DOHH2 (cell line): ENCODE measurements at regions not wholly inside any gene's neighbourhood (a gene's known extent, or its start where the extent isn't known, plus 50 kb on each side); places are given as distances from the start of the nearest gene placed in this dataset.

ENCODE experiments used
- H3F3A ChIP-seq: fragments of 200-600 bp; sonication (generic), shearing (Covaris generic); 2 replicates; pipeline ENCODE4 v1.6.0; 2016; ENCODE audit warnings: antibody characterized with exemption, mild to moderate bottlenecking; ENCODE audit not compliant: control insufficient read depth, insufficient read depth
- H3K27ac ChIP-seq: fragments of 200-600 bp; sonication (generic); 2 replicates; pipeline ENCODE4 v1.5.1; 2014; ENCODE audit warnings: low read depth, mild to moderate bottlenecking, low read length, moderate library complexity
- H3K27me3 ChIP-seq: fragments of 200-600 bp; sonication (generic); 2 replicates; pipeline ENCODE4 v1.6.1; 2014; ENCODE audit warnings: mild to moderate bottlenecking, low read length, mixed read lengths; ENCODE audit not compliant: control insufficient read depth
- H3K36me3 ChIP-seq: fragments of 200-600 bp; sonication (generic); 2 replicates; pipeline ENCODE4 v1.6.1; 2014; ENCODE audit warnings: mild to moderate bottlenecking, low read length, moderate library complexity, mixed read lengths; ENCODE audit not compliant: control insufficient read depth
- H3K4me1 ChIP-seq: fragments of 200-600 bp; sonication (generic); 2 replicates; pipeline ENCODE4 v1.6.1; 2014; ENCODE audit warnings: mild to moderate bottlenecking, low read length, mixed read lengths; ENCODE audit not compliant: control insufficient read depth
- H3K4me2 ChIP-seq: fragments of 200-600 bp; sonication (generic); 2 replicates; pipeline ENCODE4 v1.6.0; 2014; ENCODE audit warnings: mild to moderate bottlenecking, low read length, moderate library complexity
- H3K4me3 ChIP-seq: fragments of 200-600 bp; sonication (generic); 2 replicates; pipeline ENCODE4 v1.5.1; 2014; ENCODE audit warnings: mild to moderate bottlenecking, low read length, mixed read lengths
- H3K79me2 ChIP-seq: fragments of 200-600 bp; sonication (generic); 2 replicates; pipeline ENCODE4 v1.6.1; 2014; ENCODE audit warnings: mild to moderate bottlenecking, low read length, mixed read lengths; ENCODE audit not compliant: control insufficient read depth
- H3K9me2 ChIP-seq: fragments of 200-600 bp; sonication (generic); replicated peaks from 2 replicates; pipeline ENCODE4 v1.6.1; 2014; ENCODE audit warnings: mild to moderate bottlenecking, low read length, mixed read lengths; ENCODE audit not compliant: control insufficient read depth
- H3K9me3 ChIP-seq: fragments of 200-600 bp; sonication (generic); 2 replicates; pipeline ENCODE4 v1.6.1; 2014; ENCODE audit warnings: antibody characterized with exemption, low read length, mixed read lengths; ENCODE audit not compliant: control insufficient read depth, insufficient read depth
- H4K20me1 ChIP-seq: fragments of 200-600 bp; sonication (generic); 2 replicates; pipeline ENCODE4 v1.6.0; 2014; ENCODE audit warnings: low read depth, mild to moderate bottlenecking, antibody characterized with exemption, low read length, moderate library complexity; ENCODE audit not compliant: control insufficient read depth, insufficient read depth
- CTCF ChIP-seq: fragments of 200-600 bp; sonication (generic); IDR thresholded peaks from one replicate; pipeline ENCODE4 v1.5.1; 2014; ENCODE audit warnings: antibody characterized with exemption, mild to moderate bottlenecking, low read depth, low read length; ENCODE audit not compliant: poor library complexity, severe bottlenecking
- EZH2phosphoT487 ChIP-seq: fragments of 200-600 bp; sonication (generic); IDR thresholded peaks from 2 replicates; pipeline ENCODE4 v1.6.1; 2017; ENCODE audit warnings: borderline replicate concordance, mild to moderate bottlenecking, antibody characterized with exemption, low read length, moderate library complexity, mixed read lengths

- no peak for TF ChIP-seq EZH2phosphoT487
- no peaks in the 10 kb centered on the region for H3K9me3 ChIP-seq
- H3K4me1 ChIP-seq, result no peaks in the 10 kb centered on the region
- H3K9me2 ChIP-seq, result no peaks in the 10 kb centered on the region
- H3K27ac ChIP-seq, result no peak overlapping the region
- no peaks in the 10 kb centered on the region for H4K20me1 ChIP-seq
- H3K27me3 ChIP-seq, result no peaks in the 10 kb centered on the region
- no peak overlapping the region for H3K4me2 ChIP-seq
- H3K4me3 ChIP-seq, result no peak overlapping the region
- no peaks in the 10 kb centered on the region for H3F3A ChIP-seq
- H3K79me2 ChIP-seq, result no peaks in the 10 kb centered on the region
- no peaks in the 10 kb centered on the region for H3K36me3 ChIP-seq
Measured at GRCh38 chr1:102546251-102546650, 549.5 kb upstream of the OLFM3 start.

GRCh38 chr1:102535829-102536505, 539.2 kb upstream of the OLFM3 start:
- H3K27me3 ChIP-seq, result no peaks in the 10 kb centered on the region
- H3K27ac ChIP-seq, result no peak overlapping the region
- no peaks in the 10 kb centered on the region for H3K36me3 ChIP-seq
- no peak overlapping the region for H3K4me3 ChIP-seq
- no peak overlapping the region for H3K4me2 ChIP-seq
- no peaks in the 10 kb centered on the region for H3K4me1 ChIP-seq
- no peaks in the 10 kb centered on the region for H3K9me2 ChIP-seq
- no peaks in the 10 kb centered on the region for H3K79me2 ChIP-seq
- no peaks in the 10 kb centered on the region for H3K9me3 ChIP-seq
- H4K20me1 ChIP-seq, result no peaks in the 10 kb centered on the region
- no peaks in the 10 kb centered on the region for H3F3A ChIP-seq
- TF ChIP-seq CTCF (no peak), EZH2phosphoT487 (no peak)

- no peaks in the 10 kb centered on the region for H3F3A ChIP-seq
- no peak overlapping the region for H3K4me2 ChIP-seq
- H3K27ac ChIP-seq, result no peak overlapping the region
- H3K9me2 ChIP-seq, result no peaks in the 10 kb centered on the region
- H3K4me1 ChIP-seq, result no peaks in the 10 kb centered on the region
- H3K27me3 ChIP-seq, result no peaks in the 10 kb centered on the region
- no peaks in the 10 kb centered on the region for H4K20me1 ChIP-seq
- H3K79me2 ChIP-seq, result no peaks in the 10 kb centered on the region
- no peak overlapping the region for H3K4me3 ChIP-seq
- TF ChIP-seq CTCF (no peak), EZH2phosphoT487 (no peak)
- no peaks in the 10 kb centered on the region for H3K9me3 ChIP-seq
- H3K36me3 ChIP-seq, result no peaks in the 10 kb centered on the region
Measured at GRCh38 chr1:102531036-102531435, 534.3 kb upstream of the OLFM3 start.

- H3K4me3 ChIP-seq, result no peak overlapping the region
- H3K4me2 ChIP-seq, result no peak overlapping the region
- H3K27ac ChIP-seq, result no peak overlapping the region
- H3K27me3 ChIP-seq, result no peaks in the 10 kb centered on the region
- H3K79me2 ChIP-seq, result no peaks in the 10 kb centered on the region
- no peak for TF ChIP-seq EZH2phosphoT487
- TF ChIP-seq CTCF, result no peak
- H3F3A ChIP-seq, result no peaks in the 10 kb centered on the region
- no peaks in the 10 kb centered on the region for H3K36me3 ChIP-seq
- no peaks in the 10 kb centered on the region for H3K9me2 ChIP-seq
- H3K9me3 ChIP-seq, result no peaks in the 10 kb centered on the region
- H3K4me1 ChIP-seq, result no peaks in the 10 kb centered on the region
- H4K20me1 ChIP-seq, result no peaks in the 10 kb centered on the region
Measured at GRCh38 chr1:102529446-102529845, 532.7 kb upstream of the OLFM3 start.
